ENCODE measurements at regions not wholly inside any gene's neighbourhood (a gene's known extent, or its start where the extent isn't known, plus 50 kb on each side); places are given as distances from the start of the nearest gene placed in this dataset.

DNA sequence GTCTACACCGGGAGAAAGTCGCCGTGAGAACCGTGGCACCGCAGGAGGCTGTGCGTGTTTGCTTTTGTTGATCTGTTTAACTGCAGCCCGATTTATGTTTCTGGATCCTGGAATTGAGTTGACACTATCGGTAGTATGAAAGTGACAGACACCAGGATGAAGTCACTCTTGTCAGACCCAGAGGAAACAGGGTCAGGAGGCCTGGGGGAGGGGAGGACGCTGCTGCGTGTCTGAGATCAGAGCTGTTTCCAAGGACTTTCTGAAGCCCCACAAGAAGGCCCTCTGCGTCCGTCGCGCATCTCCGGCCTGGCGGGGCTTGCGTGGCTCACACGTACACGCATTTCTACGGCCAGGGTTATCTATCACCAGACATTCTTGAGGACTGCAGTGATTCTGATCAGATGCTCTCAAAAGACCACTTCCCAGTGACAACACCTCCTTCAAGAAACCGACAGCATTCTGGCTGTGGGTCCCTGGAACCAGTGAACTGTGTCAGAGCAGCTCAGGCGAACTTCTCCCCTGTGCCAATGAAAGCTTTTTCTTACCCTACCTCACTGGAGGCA, 263.4 kb downstream of the ADGRD1 start:
- Histone ChIP-seq H3K9me3 (ENCODE audit: severe bottlenecking) (no peaks in the 10 kb centered on the region), H3K4me3 (ENCODE audit: low read depth, low read length) (no peak overlapping the region), H3K36me3 (no peaks in the 10 kb centered on the region), H3K27me3 (ENCODE audit: insufficient read depth, low read depth, severe bottlenecking) (no peaks in the 10 kb centered on the region), H3K27ac (peak overlapping the region; percentile 64)
- DNase-seq = peak; percentile 51
- TF ChIP-seq, protein P1, sequence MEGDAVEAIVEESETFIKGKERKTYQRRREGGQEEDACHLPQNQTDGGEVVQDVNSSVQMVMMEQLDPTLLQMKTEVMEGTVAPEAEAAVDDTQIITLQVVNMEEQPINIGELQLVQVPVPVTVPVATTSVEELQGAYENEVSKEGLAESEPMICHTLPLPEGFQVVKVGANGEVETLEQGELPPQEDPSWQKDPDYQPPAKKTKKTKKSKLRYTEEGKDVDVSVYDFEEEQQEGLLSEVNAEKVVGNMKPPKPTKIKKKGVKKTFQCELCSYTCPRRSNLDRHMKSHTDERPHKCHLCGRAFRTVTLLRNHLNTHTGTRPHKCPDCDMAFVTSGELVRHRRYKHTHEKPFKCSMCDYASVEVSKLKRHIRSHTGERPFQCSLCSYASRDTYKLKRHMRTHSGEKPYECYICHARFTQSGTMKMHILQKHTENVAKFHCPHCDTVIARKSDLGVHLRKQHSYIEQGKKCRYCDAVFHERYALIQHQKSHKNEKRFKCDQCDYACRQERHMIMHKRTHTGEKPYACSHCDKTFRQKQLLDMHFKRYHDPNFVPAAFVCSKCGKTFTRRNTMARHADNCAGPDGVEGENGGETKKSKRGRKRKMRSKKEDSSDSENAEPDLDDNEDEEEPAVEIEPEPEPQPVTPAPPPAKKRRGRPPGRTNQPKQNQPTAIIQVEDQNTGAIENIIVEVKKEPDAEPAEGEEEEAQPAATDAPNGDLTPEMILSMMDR (IDR thresholded peaks at IDR 0.05; ENCODE audit: low read depth, low read length) = no peak

DNA sequence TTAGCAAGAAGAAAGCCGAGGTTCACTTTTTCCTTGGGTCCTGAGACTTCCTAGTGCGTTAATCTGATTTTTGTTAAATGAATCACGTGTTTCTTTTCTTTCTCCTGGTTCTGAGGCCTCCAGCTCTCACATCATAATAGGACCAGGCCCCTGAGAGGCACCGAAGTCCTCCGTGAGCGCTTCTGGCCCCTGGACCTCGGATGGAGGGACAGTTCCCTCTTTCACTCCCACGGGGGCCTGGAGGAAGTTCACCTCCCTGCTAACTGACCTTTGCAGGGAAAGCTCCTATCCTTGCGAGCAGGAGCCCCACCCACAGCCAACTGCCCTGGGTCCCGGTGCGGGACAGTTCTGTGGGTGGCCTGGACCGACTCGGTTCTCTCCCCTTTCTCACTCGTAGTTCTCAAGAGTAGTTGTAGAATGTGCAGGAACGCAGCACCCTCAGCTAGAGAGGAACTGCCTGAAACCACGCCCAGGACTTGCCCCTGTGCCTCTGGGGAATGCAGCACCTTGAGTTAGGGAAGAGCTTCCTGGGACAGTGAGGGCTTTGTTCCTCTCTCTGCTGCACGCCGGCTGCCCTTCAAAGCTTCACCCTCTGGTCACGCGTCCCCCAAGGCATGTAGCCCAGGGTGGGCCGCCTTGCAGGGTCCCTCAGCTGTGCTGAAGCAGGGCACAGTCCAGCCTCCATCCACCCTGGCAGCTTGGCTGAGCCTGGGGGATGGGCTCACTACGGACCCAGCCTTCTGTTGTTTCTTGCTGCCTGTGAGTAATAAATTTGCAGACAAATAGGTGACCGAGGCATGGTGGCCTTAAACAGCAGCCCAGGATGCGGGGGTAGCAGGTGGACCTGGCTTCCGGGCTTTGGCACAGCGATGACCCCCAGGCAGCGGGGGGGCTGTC, 264.6 kb downstream of the ADGRD1 start:
- no peaks in the 10 kb centered on the region for H3K9me3 ChIP-seq (ENCODE audit: severe bottlenecking)
- H3K4me3 ChIP-seq (ENCODE audit: low read depth, low read length) = no peak overlapping the region
- no peaks in the 10 kb centered on the region for H3K36me3 ChIP-seq
- TF ChIP-seq, protein P1 (IDR thresholded peaks at IDR 0.05; ENCODE audit: low read depth, low read length) = no peak
- H3K27me3 ChIP-seq (ENCODE audit: insufficient read depth, low read depth, severe bottlenecking) = no peaks in the 10 kb centered on the region
- H3K27ac ChIP-seq = peak overlapping the region; percentile 64
- DNase-seq = peak; percentile 53

DNA sequence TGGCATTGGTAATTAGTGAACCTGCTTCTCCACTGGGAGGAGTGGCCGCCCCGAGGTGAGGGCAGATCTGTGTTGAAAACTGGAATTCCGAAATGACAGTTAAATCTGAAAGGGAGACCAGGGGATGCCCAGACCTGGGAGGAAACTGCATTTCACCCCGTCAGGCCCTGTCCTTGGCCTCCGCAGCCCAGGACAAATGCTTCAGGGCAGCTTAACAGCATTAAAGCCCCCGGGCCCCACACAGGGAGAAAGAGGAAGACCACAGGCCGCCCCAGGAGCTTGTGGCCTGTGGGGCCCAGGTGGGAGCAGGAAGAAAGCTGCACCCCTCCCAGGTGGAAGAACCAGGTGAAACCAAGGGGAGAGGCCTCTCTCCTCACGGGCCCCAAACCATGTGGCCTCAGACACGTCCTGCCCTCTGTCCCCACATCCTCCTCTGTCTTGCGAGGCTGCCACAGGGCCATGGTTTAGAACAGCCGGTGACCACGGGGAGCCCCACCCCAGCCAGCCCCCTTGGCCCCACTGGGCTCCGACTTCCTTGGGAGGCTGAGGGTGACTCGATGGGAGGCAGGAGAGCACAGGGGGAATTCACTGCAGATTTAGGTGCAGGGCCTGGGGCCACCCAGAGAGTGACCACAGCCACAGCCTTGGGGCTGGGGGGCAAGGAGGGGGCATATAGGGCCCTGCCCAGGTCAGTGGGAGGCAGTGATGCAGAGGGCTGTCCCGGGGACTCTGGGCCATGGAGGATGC, 265.4 kb downstream of the ADGRD1 start:
- H3K4me3 ChIP-seq (ENCODE audit: low read depth, low read length) = no peak overlapping the region
- H3K9me3 ChIP-seq (ENCODE audit: severe bottlenecking) = no peaks in the 10 kb centered on the region
- H3K27me3 ChIP-seq (ENCODE audit: insufficient read depth, low read depth, severe bottlenecking) = no peaks in the 10 kb centered on the region
- H3K27ac ChIP-seq = peak overlapping the region; percentile 64
- no peak for DNase-seq
- no peaks in the 10 kb centered on the region for H3K36me3 ChIP-seq
- TF ChIP-seq, protein P1 (IDR thresholded peaks at IDR 0.05; ENCODE audit: low read depth, low read length) = no peak

DNA sequence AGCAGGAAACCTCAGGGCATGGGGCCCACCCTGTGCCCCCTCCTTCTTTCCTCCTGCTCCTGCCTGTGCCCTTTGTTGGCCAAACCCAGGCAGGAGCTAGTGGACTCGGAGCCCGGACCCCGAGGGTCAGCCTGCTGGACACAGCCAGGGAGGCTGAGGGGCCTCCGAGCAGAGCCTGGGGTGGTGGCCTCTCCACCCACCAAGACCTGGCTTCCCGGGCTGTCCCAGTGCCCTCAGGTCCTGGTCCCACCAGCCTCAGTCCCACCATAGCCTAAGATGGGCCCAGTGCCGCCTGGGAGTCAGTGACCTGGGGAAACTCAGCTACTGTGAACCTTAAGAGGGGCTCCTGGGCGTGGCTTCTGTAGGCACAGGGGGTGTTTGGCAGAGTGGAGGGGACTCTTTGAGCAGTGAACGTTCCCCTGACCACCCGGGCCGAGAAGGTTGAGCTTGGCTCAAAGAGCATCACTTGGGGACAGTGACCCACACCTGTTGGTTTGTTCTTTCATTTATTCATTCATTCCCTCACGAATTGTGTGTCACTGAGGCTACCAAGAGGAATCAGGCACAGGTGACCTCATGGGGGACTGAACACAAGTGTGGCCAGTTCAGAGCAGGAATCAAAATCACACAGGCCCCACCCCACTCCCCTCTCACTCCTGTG, 266.1 kb downstream of the ADGRD1 start:
- H3K27ac ChIP-seq = no peak overlapping the region; the same call in 1 of the 2 replicates

DNA sequence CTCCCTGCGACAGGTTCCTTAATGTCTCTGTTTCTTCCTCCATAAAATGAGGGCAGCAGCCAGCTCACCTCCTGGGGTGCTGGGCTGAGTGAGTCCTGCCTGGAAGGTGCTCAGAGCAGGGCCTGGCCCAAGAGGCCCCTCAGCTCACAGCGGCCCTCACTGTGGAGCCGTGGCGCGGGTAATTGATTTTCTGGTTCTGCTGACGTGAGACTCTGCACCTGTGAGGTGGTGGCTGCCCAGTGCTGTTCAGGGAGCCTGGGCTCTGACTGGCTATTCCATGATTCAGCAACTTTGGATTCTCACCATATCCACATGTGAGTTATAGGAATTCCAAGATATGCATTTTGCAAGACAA, 266.6 kb downstream of the ADGRD1 start:
- TF ChIP-seq, protein P1 (IDR thresholded peaks at IDR 0.05; ENCODE audit: low read depth, low read length) = no peak
- Histone ChIP-seq H3K36me3 (no peaks in the 10 kb centered on the region), H3K4me3 (ENCODE audit: low read depth, low read length) (no peak overlapping the region), H3K9me3 (ENCODE audit: severe bottlenecking) (no peaks in the 10 kb centered on the region), H3K27ac (no peak overlapping the region), H3K27me3 (ENCODE audit: insufficient read depth, low read depth, severe bottlenecking) (no peaks in the 10 kb centered on the region)
- DNase-seq = no peak

More for the DNA sequence above, 266.1 kb downstream of the ADGRD1 start:
- Histone ChIP-seq H3K36me3 (no peaks in the 10 kb centered on the region), H3K9me3 (ENCODE audit: severe bottlenecking) (no peaks in the 10 kb centered on the region), H3K27me3 (ENCODE audit: insufficient read depth, low read depth, severe bottlenecking) (no peaks in the 10 kb centered on the region), H3K4me3 (ENCODE audit: low read depth, low read length) (no peak overlapping the region)
- TF ChIP-seq, protein P1 (IDR thresholded peaks at IDR 0.05; ENCODE audit: low read depth, low read length) = no peak
- no peak for DNase-seq
